DND-41 (cell line): ENCODE measurements at regions not wholly inside any gene's neighbourhood (a gene's known extent, or its start where the extent isn't known, plus 50 kb on each side); places are given as distances from the start of the nearest gene placed in this dataset.

Experiments
- CTCF ChIP-seq: IDR thresholded peaks from 2 replicates; pipeline ENCODE4 v1.5.1; 2012; ENCODE audit warnings: borderline replicate concordance, low read length, moderate library complexity, mild to moderate bottlenecking; ENCODE audit not compliant: poor library complexity, severe bottlenecking; ENCODE audit errors: extremely low read depth
- EZH2 ChIP-seq: IDR thresholded peaks from 3 replicates; pipeline ENCODE4 v1.6.1; 2012; ENCODE audit warnings: borderline replicate concordance, low read depth, mild to moderate bottlenecking, moderate library complexity, low read length, inconsistent platforms; ENCODE audit not compliant: severe bottlenecking

GRCh38 chr6:102798636-102799035, 1405.1 kb downstream of the GRIK2 start:
- TF ChIP-seq CTCF (no peak), EZH2 (no peak)
